Fibroblast of upper back skin (primary cell): ENCODE measurements at regions not wholly inside any gene's neighbourhood (a gene's known extent, or its start where the extent isn't known, plus 50 kb on each side); places are given as distances from the start of the nearest gene placed in this dataset.
A peak's percentile ranks its signal among the peaks of the same experiment; 100 is the strongest.
"Not testable (repeated sequence)": the region's sequence is repeated elsewhere in the genome, so short reads cannot be mapped to it uniquely, and the experiment has no call there.

Experiments used
- DNase-seq: peaks from one replicate; pipeline ENCODE4 v3.0.0-alpha.2; 2013

GRCh38 chr1:65064981-65065380 is 83.0 kb upstream of the AK4 start:
- no peak for DNase-seq

- DNase-seq = no peak
These were observed 82.2 kb upstream of the AK4 start for GRCh38 chr1:65065524-65066418.

- DNase-seq = no peak
These were observed 81.6 kb upstream of the AK4 start for GRCh38 chr1:65066419-65066765.

- DNase-seq = peak; percentile 36
These were observed 81.1 kb upstream of the AK4 start for GRCh38 chr1:65066766-65067490.

- peak; percentile 58 for DNase-seq
These were observed 80.4 kb upstream of the AK4 start for GRCh38 chr1:65067491-65068201.

- DNase-seq = peak; percentile 9
These were observed 79.6 kb upstream of the AK4 start for GRCh38 chr1:65068202-65069010.

GRCh38 chr1:65069011-65069565 is 78.9 kb upstream of the AK4 start:
- DNase-seq = no peak

- DNase-seq = no peak
These were observed 75.2 kb upstream of the AK4 start for GRCh38 chr1:65072845-65073244.

- peak; percentile 52 for DNase-seq
These were observed 72.7 kb upstream of the AK4 start for GRCh38 chr1:65075123-65075976.

- no peak for DNase-seq
These were observed 70.6 kb upstream of the AK4 start for GRCh38 chr1:65077369-65077768.

GRCh38 chr1:65079941-65080340 is 68.1 kb upstream of the AK4 start:
- DNase-seq = peak; percentile 45

GRCh38 chr1:65082346-65083040 is 65.5 kb upstream of the AK4 start:
- no peak for DNase-seq

GRCh38 chr1:65083263-65083896 is 64.6 kb upstream of the AK4 start:
- DNase-seq = peak; percentile 17

- no peak for DNase-seq
These were observed 63.9 kb upstream of the AK4 start for GRCh38 chr1:65084066-65084465.

- DNase-seq = not testable (repeated sequence)
These were observed 60.5 kb upstream of the AK4 start for GRCh38 chr1:65087519-65087918.

- DNase-seq = no peak
These were observed 57.6 kb upstream of the AK4 start for GRCh38 chr1:65090406-65090805.

- DNase-seq = no peak
These were observed 55.3 kb upstream of the AK4 start for GRCh38 chr1:65092691-65093090.

- no peak for DNase-seq
These were observed 50.9 kb upstream of the AK4 start for GRCh38 chr1:65097076-65097475.
